Stimulated activated CD4-positive, alpha-beta T cell treated with anti-CD3 and anti-CD28 coated beads, Interleukin-12 subunit alpha, Interleukin-12 subunit beta, amount 100 ng/mL, for 4 hours (primary cell): ENCODE measurements at regions not wholly inside any gene's neighbourhood (a gene's known extent, or its start where the extent isn't known, plus 50 kb on each side); places are given as distances from the start of the nearest gene placed in this dataset.

Source experiments
- DNase-seq: peaks from one replicate; pipeline ENCODE4 v3.0.0-alpha.2; 2020

- no peak for DNase-seq
Observed at GRCh38 chr2:14684516-14684915, 52.0 kb downstream of the LRATD1 start.

DNA sequence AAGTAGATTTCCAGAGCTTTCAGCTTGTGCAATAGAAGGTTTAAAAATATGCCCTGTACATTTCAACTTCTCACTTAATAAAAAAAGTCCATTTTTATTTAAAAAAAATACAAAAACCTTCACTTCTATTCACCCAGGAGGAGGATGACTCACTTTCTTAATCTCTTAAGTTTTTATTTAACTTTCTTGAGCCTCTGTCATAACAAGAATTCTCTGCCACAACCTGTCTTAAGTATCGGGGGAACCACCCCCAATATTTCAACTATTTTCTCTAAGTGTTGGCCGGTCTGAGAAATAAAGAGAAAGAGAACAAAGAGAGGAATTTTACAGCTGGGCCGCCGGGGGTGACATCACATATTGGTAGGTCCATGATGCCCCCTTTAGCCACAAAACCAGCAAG lies 58.4 kb downstream of the LRATD1 start:
- no peak for DNase-seq

DNA sequence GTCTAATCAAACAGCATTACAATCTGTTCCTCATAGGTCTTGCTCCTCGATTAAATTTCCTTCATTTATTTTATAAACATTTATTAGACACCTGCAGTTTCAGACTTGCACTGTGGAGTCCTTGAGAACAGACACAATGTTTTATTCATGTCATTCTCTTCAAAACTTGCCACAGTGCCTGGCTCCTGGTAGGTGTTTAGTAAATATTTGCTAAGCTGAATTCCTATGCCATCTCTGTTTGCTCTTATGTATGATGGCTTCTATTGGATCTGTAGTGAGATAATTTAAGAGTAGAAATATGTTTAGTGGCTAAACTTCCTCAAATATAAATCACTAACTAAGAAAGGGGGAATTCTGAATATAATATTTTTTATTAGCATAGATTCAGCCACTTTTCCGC lies 61.4 kb downstream of the LRATD1 start:
- DNase-seq = no peak

DNA sequence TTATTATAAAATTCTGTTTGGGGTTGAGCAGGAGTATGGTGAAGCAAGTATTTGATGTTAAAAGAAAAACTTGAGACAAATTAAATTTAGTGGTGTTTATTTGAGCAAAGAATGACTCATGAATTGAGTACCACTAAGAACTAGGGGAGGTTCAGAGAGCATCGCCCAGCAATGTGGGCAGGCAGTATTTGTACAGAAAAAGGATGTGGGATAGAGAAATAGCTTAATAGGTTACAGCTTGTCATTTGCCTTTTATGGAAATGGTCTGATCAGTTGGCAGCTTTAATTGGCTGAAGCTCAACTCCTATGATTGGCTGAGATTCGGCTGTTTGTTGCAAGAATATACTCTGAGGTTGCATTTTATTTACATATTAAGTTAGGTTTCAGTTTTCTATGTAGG lies 68.2 kb downstream of the LRATD1 start:
- DNase-seq = no peak

DNA sequence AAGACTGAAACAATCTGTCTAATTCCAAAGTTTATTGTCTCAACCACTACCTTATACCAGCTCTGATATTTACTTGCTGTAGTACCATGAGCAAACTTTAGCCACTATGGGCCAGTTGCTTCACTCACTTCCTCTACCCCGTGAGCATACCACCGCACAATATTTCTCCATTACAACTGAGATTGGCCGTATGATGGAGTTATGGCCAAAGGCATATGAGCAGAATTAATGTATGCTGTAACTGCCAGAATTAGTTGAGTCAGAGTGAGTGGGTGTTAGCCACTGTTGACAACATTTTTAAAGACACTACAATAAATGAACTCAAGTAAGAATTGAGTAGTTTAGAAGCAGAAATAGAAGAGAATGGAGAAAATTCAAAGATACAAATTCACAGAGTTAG lies 69.7 kb downstream of the LRATD1 start:
- DNase-seq = no peak

DNA sequence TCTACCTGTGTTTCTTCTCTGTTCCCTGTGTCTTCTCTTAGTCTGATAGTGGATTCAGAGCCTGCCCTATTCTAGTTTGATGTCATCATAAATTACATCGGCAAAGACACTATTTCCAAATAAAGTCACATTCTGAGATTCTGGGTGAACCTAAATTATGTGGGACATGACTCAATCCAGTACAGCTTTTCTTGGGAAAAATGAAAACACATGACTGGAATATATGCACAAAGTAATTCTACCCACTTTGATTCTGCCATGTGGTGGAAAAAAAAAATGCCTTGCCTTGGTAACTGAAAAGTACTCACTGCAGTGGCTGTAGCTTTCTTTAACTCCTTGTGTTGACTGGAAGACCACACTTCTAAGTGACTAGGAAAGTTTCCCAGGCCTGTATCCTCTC lies 73.7 kb downstream of the LRATD1 start:
- DNase-seq = no peak

- DNase-seq = no peak
Observed at GRCh38 chr2:14712111-14712510, 79.6 kb downstream of the LRATD1 start.

GRCh38 chr2:14713248-14713647 lies 80.7 kb downstream of the LRATD1 start:
- no peak for DNase-seq

DNA sequence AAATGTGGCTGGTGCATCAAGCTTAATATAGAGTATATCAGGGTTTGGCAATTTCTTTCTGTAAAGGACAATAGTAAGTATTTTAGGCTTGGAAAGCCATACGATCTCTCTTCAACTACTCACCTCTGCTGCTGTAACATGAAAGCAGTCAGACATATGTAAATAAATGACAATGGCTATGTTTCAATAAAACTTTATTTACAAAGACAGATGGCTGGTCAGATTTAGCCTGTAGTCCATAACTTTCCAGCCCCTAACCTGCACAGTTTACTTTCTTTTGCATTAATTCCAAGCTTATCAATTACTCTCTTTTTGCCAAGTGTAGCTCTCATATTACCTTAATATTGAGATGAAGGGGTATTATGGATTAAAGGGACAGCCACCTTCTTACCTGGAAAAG lies 83.1 kb downstream of the LRATD1 start:
- no peak for DNase-seq

DNA sequence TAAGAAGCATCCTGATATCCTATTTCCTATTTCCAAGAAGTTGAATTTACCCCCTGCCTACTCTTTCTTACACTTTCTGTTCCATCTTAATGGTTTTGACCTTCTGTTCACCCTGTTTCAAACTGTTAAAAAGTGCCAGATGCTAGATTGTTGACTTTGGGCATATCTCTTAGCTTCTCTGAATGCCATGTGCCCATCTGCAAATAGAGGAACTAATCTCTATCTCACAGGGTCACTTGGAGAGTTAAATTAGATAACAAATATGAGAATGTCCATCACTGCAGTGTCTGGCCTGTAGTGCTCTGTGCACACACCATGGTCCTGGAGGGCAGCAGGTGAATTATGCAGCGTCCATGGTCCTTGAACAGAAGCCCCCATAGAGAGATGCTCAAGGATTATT lies 83.8 kb downstream of the LRATD1 start:
- DNase-seq = no peak

DNA sequence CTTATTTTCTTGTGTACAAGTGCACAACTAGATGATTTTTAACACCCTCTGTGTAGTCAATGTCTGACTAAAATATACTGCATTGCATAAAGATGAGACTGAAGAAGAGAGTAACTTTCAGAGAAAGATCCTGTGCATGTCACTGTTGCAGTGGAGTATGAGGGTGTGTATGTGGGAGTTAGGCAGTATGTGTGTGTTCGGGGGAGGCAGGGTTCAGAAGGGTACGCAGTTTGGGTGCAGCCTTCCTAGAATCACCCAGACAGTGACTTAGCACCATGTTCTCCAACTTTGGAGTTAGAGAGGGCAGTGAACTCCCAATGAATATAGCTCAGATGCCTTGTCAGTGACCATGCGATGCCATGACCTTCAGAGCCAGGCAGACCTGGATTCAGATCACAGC lies 84.6 kb downstream of the LRATD1 start:
- DNase-seq = no peak

DNA sequence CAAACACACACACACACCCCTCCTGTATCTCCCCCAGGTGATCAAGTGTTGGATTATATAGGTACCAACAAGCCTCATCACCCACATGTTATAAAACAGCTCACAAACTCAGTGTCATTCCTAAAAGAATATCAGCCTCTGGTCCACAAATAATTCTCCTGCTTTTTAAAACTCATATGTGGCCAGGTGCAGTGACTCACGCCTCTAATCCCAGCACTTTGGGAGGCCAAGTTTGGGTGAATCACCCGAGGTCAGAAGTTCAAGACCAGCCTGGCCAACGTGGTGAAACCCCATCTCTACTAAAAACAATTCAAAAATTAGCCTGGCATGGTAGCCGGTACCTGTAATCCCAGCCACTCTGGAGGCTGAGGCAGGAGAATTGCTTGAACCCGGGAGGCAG lies 87.8 kb downstream of the LRATD1 start:
- DNase-seq = no peak

DNA sequence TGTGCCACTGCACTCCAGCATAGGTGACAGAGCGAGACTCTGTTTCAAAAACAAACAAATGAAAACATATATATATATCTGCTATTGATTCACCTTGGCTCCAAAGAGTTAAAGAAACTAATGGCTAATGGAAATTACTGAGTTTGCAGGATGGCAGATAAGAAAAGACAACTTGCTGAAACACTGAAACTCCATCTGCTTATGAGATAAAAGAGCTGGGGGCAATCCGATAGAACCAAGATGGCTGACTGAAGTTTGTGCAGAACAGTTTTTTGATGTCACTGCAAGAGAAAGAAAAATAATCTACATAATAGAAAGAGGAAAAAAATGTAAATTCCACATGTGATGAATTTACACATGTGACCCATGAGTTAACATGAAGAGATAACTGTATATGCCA lies 88.2 kb downstream of the LRATD1 start:
- no peak for DNase-seq

DNA sequence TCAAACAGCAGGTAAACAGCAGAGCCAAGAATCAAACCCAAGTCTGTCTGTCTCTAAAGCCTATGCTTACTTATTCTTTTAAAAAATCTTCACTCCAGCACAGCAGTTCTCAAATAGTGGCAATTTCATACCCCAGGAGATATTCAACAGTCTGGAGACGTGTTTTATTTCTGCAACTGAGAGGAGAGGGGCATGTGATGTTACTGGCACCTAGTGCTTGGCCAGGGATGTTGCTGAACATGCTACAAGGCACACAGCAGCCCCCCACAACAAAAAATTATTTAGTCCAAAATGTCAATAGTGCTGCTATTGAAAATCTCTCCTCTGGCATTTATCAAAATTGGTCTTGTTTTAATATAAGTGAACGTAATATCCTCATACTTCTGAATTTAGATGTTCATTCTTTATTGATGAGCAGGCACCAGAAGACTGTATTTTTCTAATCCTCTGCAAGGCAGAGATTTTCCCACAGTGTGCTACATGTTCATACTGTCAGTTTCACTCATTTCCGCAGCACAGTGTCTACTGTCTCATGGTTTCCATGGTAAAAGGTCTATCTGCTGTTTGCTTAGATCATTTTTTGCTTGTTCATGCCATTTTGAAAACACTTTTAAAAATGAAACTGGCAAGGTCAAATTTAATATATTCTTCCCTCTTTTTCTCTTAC lies 90.5 kb downstream of the LRATD1 start:
- no peak for DNase-seq

DNA sequence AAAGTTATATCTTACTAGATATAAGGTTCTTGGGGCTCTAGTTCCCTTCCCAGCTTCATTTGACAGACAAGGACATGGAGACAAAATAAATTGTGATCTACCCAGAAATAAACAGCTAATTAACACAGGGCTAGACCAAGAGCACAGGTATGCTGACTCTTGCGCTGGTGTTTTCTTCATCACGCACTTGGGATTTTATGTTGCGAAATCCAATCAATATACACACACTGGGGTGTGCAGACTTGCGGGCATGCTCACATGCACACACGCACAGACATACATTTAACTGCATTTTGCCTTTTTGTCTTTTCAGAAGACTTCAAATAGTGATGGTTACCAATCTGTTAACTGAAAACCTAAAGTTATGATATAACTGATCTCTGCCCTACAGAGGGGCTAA lies 91.2 kb downstream of the LRATD1 start:
- DNase-seq = no peak

DNA sequence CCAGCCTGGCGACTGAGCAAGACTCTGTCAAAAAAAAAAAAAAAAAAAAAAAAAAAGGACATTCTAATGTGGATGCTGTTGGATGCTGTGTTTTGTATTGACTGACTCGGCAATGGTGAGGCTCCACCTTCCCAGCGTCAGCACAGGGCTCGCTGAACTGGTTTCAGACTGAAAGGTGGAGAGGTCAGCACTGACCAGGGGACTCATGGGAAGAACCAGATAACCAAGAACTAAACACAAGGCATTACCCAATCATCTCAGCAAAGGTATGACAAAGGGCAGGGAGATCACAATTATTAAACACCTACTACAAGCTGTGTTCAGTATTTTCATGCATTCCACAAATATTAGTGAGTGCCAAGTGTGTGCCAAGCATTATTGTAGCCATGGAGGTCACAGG lies 103.2 kb downstream of the LRATD1 start:
- DNase-seq = no peak

- DNase-seq = no peak
Observed at GRCh38 chr2:14737201-14737600, 104.7 kb downstream of the LRATD1 start.

- no peak for DNase-seq
Observed at GRCh38 chr2:14743861-14744260, 111.3 kb downstream of the LRATD1 start.

- no peak for DNase-seq
Observed at GRCh38 chr2:14745288-14746076, 113.0 kb downstream of the LRATD1 start.

DNA sequence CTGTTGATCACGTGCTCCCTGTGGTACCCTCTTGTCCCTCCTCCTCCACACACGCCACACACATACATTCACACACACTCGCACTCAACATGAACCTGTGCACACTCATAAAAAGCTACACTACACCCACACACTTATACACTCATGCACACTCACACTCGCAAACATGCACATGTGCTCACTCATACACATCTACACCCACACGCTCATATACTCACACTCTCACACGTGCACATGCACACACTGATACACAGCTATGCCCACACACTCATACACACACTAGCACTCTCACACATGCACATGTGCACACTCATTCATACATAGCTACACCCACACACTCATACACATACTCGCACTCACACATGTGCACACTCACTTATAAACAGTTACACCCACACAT lies 113.6 kb downstream of the LRATD1 start:
- no peak for DNase-seq

DNA sequence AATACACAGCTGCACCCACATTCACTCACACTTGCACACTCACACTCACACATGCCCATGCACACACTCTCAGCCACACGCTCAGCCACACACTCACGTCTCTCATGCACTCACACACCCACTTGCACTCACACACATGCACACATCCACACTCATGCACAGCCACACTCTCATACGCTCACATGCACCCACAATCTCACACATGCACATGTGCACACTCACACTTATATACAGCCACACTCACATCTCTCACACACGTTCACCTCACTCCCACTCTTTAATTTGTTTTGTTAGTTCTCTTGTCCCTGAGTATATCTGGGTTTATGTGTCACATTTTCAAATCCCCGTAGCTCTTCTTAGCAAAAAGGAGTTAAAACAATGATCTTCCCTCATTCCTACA lies 114.9 kb downstream of the LRATD1 start:
- no peak for DNase-seq

DNA sequence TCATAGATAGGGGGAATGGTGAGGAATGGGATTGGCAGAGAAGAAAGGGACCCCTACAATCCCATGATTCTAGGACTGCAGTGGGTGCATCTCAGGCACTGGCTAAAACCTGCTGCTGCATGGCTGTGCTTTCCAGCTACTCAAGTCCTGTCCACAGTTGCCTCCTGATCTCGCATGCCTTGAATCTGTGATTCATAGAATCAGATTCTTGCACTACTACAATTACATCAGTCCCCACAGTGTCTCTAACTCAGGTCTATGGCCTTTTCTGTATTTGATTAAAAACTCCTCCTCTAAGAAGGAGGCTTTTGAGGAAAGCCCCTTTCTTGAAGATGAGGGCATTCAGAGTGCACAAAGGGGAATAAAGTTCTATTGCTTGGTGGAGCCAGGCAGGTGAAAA lies 117.4 kb downstream of the LRATD1 start:
- no peak for DNase-seq

- DNase-seq = no peak
Observed at GRCh38 chr2:14750433-14750832, 117.9 kb downstream of the LRATD1 start.

DNA sequence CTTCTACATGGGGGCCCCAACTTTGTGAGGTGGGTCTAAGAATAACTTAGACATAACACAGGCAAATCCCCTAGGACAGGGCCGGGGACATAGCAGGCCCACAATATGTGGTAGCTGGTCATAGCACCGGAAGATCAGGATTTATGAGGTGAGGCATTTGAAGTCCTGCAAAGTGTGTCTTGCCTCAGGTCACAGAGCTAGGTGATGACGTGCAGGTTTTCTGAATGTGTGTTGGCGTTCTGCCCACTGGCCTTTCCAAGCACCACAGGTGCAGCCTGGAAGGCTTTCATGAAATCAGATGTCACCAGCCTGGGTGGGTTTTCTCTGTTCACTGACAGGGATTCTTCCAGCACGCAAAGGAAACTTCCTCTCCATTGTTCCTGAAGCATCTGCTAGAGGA lies 119.1 kb downstream of the LRATD1 start:
- DNase-seq = no peak

DNA sequence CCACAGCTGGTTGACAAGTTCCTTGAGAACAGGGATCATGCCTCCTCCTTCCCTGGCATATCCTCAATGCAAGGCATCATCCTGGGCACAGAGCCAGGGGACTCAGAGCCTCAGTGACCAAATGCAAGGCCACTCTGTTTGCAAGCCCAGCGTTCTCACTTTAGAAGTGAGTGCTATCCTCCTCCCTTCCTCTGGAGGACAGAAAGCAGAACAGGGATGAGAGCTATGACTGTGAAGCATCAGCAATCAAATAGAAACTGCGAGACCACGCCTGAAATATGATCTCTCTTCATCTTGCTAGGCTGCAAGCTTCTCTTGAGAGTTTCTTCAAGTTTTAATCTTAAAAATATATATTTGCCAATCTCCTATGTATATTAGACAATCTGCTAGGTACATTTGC lies 119.8 kb downstream of the LRATD1 start:
- DNase-seq = no peak
